ENCODE measurements at regions not wholly inside any gene's neighbourhood (a gene's known extent, or its start where the extent isn't known, plus 50 kb on each side); places are given as distances from the start of the nearest gene placed in this dataset.

DNA sequence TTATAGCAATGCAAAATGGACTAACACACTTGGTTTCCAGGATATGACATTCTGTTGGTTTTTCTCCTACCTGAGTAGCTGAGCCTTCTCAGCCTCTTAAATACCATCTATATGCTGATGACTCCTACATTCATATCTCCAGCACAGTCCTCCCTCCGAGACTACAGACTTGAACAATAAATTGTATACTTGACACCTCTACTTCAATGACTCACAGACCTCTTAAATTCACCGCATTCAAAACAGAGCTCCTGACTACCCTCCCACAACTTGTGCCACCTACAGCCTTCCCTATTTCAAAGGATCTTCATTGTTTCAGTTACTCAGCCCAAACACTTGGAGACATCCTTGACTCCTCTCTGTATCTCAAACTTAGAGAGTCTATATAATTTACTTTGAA, 66.8 kb upstream of the ASB17 start:
- no peak for FAIRE-seq
- H3K27ac ChIP-seq = no peak overlapping the region
- H3K4me1 ChIP-seq = no peaks in the 10 kb centered on the region
- no peaks in the 10 kb centered on the region for H3K9me3 ChIP-seq
- ChIA-PET CTCF (interaction anchor here (1.3 to 1.4 kb wide), 2 partner anchors 90 to 155 kb away, joined by 4 read pairs; no protein-coding TSS in a partner anchor), POLR2A (no interaction called here)
- no peak for ATAC-seq
- no peak overlapping the region for H3K4me2 ChIP-seq
- no peak overlapping the region for H3K4me3 ChIP-seq
- 20% methylated on average over 2 of the region's 2 CpGs for WGBS (ENCODE audit: missing lambda C conversion rate)
- no peak for TF ChIP-seq SREBF2 (IDR thresholded peaks at IDR 0.05)
- no peak for TF ChIP-seq POLR2A (IDR thresholded peaks at IDR 0.05; ENCODE audit: low read length)
- TF ChIP-seq, protein P1, sequence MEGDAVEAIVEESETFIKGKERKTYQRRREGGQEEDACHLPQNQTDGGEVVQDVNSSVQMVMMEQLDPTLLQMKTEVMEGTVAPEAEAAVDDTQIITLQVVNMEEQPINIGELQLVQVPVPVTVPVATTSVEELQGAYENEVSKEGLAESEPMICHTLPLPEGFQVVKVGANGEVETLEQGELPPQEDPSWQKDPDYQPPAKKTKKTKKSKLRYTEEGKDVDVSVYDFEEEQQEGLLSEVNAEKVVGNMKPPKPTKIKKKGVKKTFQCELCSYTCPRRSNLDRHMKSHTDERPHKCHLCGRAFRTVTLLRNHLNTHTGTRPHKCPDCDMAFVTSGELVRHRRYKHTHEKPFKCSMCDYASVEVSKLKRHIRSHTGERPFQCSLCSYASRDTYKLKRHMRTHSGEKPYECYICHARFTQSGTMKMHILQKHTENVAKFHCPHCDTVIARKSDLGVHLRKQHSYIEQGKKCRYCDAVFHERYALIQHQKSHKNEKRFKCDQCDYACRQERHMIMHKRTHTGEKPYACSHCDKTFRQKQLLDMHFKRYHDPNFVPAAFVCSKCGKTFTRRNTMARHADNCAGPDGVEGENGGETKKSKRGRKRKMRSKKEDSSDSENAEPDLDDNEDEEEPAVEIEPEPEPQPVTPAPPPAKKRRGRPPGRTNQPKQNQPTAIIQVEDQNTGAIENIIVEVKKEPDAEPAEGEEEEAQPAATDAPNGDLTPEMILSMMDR (IDR thresholded peaks at IDR 0.05) = no peak
- no peak for TF ChIP-seq ESRRA (IDR thresholded peaks at IDR 0.05; ENCODE audit: borderline replicate concordance, low read length)
- no peak for TF ChIP-seq FOXS1 (CRISPR knock-in tag; IDR thresholded peaks at IDR 0.05)
- TF ChIP-seq RNF2 (IDR thresholded peaks at IDR 0.05; ENCODE audit: borderline replicate concordance, low read depth) = no peak
- no peak for TF ChIP-seq ZC3H11A (IDR thresholded peaks at IDR 0.05)
- TF ChIP-seq, protein P2, sequence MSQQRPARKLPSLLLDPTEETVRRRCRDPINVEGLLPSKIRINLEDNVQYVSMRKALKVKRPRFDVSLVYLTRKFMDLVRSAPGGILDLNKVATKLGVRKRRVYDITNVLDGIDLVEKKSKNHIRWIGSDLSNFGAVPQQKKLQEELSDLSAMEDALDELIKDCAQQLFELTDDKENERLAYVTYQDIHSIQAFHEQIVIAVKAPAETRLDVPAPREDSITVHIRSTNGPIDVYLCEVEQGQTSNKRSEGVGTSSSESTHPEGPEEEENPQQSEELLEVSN (IDR thresholded peaks at IDR 0.05; ENCODE audit: borderline replicate concordance, low read depth) = no peak
- no peak for TF ChIP-seq HDAC2 (IDR thresholded peaks at IDR 0.05)
- no peak for DNase-seq (ENCODE audit: low read depth in 1 of 2, low spot score in 1 of 2)

DNA sequence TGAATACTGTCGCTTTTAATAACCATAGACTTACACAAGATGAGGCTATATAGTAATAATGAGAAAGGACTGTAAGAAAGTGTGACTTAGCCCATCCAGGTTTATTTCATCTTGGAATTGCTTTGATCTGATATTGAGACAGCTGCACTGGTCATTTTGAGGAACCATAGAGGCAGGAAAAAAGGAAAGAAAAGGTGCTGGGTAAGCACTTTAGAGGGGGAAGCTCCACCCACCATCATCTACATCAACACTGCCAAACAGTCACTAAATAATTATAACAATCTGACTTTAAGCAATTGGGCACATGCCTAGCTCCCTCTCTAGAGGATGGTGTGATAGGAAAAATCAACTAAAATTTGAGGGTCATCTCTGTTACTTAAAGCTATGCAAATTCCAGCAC, 70.6 kb upstream of the ST6GALNAC3 start:
- TF ChIP-seq TP53 (CRISPR knock-in tag; IDR thresholded peaks at IDR 0.05) (no peak), MAFK (IDR thresholded peaks at IDR 0.05; ENCODE audit: partially characterized antibody) (peak; percentile 45)
- FAIRE-seq = no peak
- POLR2A ChIA-PET = no interaction called here
- 58% methylated on average over 1 of the region's 1 CpG for WGBS (ENCODE audit: missing lambda C conversion rate)
- Histone ChIP-seq H3K4me1 (peaks cover 13% of the 10 kb centered on the region; the same call in 2 of the 3 replicates), H3K4me3 (no peak overlapping the region), H3K27ac (no peak overlapping the region), H3K4me2 (no peak overlapping the region), H3K9me3 (no peaks in the 10 kb centered on the region)
- CTCF ChIA-PET = interaction anchor here (1.3 kb wide), 1 partner anchor 8 kb away, joined by 7 read pairs; no protein-coding TSS in a partner anchor
- no peak for DNase-seq (ENCODE audit: low read depth in 1 of 2, low spot score in 1 of 2)
- ATAC-seq = no peak

DNA sequence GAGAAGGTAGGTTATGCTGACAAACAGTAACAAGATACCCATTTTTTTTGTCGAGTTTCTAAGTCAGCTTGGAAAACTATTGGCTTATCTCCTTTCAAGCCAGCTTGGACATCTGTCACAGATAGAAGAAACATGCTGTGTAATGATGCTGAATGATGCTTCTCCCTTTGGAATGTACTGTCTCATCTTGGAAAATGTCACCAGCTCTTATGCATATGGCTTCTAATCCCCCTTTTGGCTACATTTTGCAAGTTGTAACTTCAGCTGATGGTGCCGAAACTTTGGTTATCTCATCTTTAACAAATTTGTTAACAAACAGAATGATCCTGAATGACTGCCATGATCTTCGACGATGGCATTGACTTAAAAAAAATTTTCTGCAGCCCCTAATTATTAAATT, 68.8 kb upstream of the ST6GALNAC3 start:
- WGBS (ENCODE audit: missing lambda C conversion rate) = 67% methylated on average over 4 of the region's 4 CpGs
- no peak overlapping the region for H3K27ac ChIP-seq
- FAIRE-seq (no peak), ATAC-seq (no peak), DNase-seq (ENCODE audit: low read depth in 1 of 2, low spot score in 1 of 2) (no peak)
- CTCF ChIA-PET = no interaction called here
- H3K4me2 ChIP-seq = peak overlapping the region; percentile 36; the same call in 2 of the 3 replicates
- no peak overlapping the region for H3K4me3 ChIP-seq
- peaks cover 13% of the 10 kb centered on the region; the same call in 2 of the 3 replicates for H3K4me1 ChIP-seq
- no peaks in the 10 kb centered on the region for H3K9me3 ChIP-seq
- POLR2A ChIA-PET = no interaction called here
- TF ChIP-seq MYC (IDR thresholded peaks at IDR 0.05; ENCODE audit: borderline replicate concordance, low read length) = no peak
- 0 out of 5 replicates have a peak, but pooled peaks of 1 of the 2 experiments have one; percentile 7 for TF ChIP-seq JUN (IDR thresholded peaks at IDR 0.05)

DNA sequence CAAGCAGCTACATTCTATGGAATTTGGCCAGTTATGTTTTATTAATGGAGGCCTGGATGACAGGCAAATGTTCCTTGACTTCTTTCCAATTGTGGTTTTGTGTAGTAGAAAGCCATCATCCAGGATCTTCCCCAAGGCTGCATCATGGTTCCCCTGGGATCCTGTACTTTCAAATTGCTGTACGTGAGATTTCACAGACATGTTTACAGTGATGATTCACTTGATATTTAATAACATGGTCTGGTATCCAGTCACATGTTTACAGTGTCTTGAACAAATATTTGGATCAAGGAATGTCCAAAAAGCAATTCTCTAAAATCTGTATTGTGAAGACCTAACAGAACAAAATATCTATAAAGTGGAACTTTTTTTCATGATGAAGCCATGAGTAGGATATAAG, 68.3 kb upstream of the ST6GALNAC3 start:
- H3K9me3 ChIP-seq = no peaks in the 10 kb centered on the region
- no peak overlapping the region for H3K27ac ChIP-seq
- POLR2A ChIA-PET = no interaction called here
- FAIRE-seq (no peak), DNase-seq (ENCODE audit: low read depth in 1 of 2, low spot score in 1 of 2) (peak in 1 of 2 experiments; percentile 17), ATAC-seq (peak in 1 of 2 experiments; percentile 54; a peak in 1 of 6 replicates)
- H3K4me3 ChIP-seq = no peak overlapping the region
- CTCF ChIA-PET = interaction anchor here (0.9 to 1.0 kb wide), 2 partner anchors 21 to 97 kb away, joined by 3 read pairs; no protein-coding TSS in a partner anchor
- peaks cover 13% of the 10 kb centered on the region; the same call in 2 of the 3 replicates for H3K4me1 ChIP-seq
- H3K4me2 ChIP-seq = peak overlapping the region; percentile 36
- TF ChIP-seq ZC3H11A (IDR thresholded peaks at IDR 0.05) = no peak
- 0 out of 2 replicates have a peak, but pooled peaks have one; percentile 30 for TF ChIP-seq FOSL2 (IDR thresholded peaks at IDR 0.05)
- TF ChIP-seq FOSL2 (CRISPR knock-in tag; IDR thresholded peaks at IDR 0.05) = peak; percentile 10; the same call in 1 of the 2 replicates
- peak; percentile 65; the same call in 1 of the 2 replicates for TF ChIP-seq JUNB (IDR thresholded peaks at IDR 0.05)
- TF ChIP-seq, protein P3, sequence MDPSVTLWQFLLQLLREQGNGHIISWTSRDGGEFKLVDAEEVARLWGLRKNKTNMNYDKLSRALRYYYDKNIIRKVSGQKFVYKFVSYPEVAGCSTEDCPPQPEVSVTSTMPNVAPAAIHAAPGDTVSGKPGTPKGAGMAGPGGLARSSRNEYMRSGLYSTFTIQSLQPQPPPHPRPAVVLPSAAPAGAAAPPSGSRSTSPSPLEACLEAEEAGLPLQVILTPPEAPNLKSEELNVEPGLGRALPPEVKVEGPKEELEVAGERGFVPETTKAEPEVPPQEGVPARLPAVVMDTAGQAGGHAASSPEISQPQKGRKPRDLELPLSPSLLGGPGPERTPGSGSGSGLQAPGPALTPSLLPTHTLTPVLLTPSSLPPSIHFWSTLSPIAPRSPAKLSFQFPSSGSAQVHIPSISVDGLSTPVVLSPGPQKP (IDR thresholded peaks at IDR 0.05; ENCODE audit: low read depth, low read length) = no peak
- 0% methylated on average over 1 of the region's 1 CpG for WGBS (ENCODE audit: missing lambda C conversion rate)
